ENCODE measurements at regions not wholly inside any gene's neighbourhood (a gene's known extent, or its start where the extent isn't known, plus 50 kb on each side); places are given as distances from the start of the nearest gene placed in this dataset.

- H3K27ac Mint-ChIP-seq: no peak overlapping the region
These were observed 338.3 kb downstream of the POU4F1 start for GRCh38 chr13:78265098-78265497.

GRCh38 chr13:78258304-78258703, 339.7 kb upstream of the EDNRB start:
- Histone ChIP-seq H3K27me3 (ENCODE audit: control insufficient read depth in 2 of 2, insufficient read depth in 2 of 2, low read length in 2 of 2) (no peaks in the 10 kb centered on the region), H3K36me3 (replicated peaks in 1 of 2; ENCODE audit: control insufficient read depth in 1 of 2, insufficient read depth in 2 of 2, low read length in 2 of 2) (no peaks in the 10 kb centered on the region), H4K20me1 (ENCODE audit: insufficient read depth, low read length) (no peaks in the 10 kb centered on the region), H2AFZ (ENCODE audit: insufficient read depth, low read depth, low read length, poor library complexity, severe bottlenecking) (no peak overlapping the region), H3K4me2 (replicated peaks; ENCODE audit: extremely low read depth, low read length, poor library complexity, severe bottlenecking) (no peak overlapping the region), H3K4me3 (replicated peaks in 1 of 3; ENCODE audit: low read depth in 2 of 3, low read length in 3 of 3) (no peak overlapping the region), H3K79me2 (ENCODE audit: insufficient read depth, low read length) (no peaks in the 10 kb centered on the region), H3K9me3 (replicated peaks in 1 of 2; ENCODE audit: control insufficient read depth in 1 of 2, insufficient read depth in 1 of 2, low read length in 2 of 2) (no peaks in the 10 kb centered on the region), H3K27ac (ENCODE audit: low read depth in 1 of 2, low read length in 2 of 2) (no peak overlapping the region), H3K4me1 (ENCODE audit: control insufficient read depth in 1 of 2, insufficient read depth in 2 of 2, low read length in 2 of 2) (no peaks in the 10 kb centered on the region), H3K9ac (ENCODE audit: insufficient read depth, low read length, poor library complexity, severe bottlenecking) (no peak overlapping the region)
- DNase-seq: no peak
- no peak for TF ChIP-seq CTCF (IDR thresholded peaks at IDR 0.05)
- Mint-ChIP-seq H3K27me3 (ENCODE audit: low read depth in 3 of 3) (peaks cover 0 to 2% (median 1%) of the 10 kb centered on the region in 3 donors), H3K9me3 (peaks cover 0 to 8% (median 4%) of the 10 kb centered on the region in 7 donors), H3K27ac (no peak overlapping the region), H3K36me3 (no peaks in the 10 kb centered on the region), H3K4me3 (no peak overlapping the region), H3K4me1 (no peaks in the 10 kb centered on the region)
- intact Hi-C loops (cut with micrococcal nuclease): no loop called here
- WGBS (ENCODE audit: insufficient coverage): 67% methylated on average over 3 of the region's 3 CpGs

More at GRCh38 chr13:78265098-78265497, 338.3 kb downstream of the POU4F1 start:
- DNase-seq: no peak
- H3K9ac ChIP-seq (ENCODE audit: insufficient read depth, low read length, poor library complexity, severe bottlenecking): no peak overlapping the region
- Mint-ChIP-seq H3K4me1 (no peaks in the 10 kb centered on the region), H3K9me3 (peaks cover 0 to 8% (median 4%) of the 10 kb centered on the region in 7 donors), H3K4me3 (no peak overlapping the region), H3K27me3 (ENCODE audit: low read depth in 3 of 3) (peaks cover 0 to 5% (median 2%) of the 10 kb centered on the region in 3 donors), H3K36me3 (no peaks in the 10 kb centered on the region)
- WGBS (ENCODE audit: insufficient coverage): 70% methylated on average over 4 of the region's 4 CpGs
- no peak for TF ChIP-seq CTCF (IDR thresholded peaks at IDR 0.05)
- no peaks in the 10 kb centered on the region for H4K20me1 ChIP-seq (ENCODE audit: insufficient read depth, low read length)
- no peaks in the 10 kb centered on the region for H3K79me2 ChIP-seq (ENCODE audit: insufficient read depth, low read length)
- H3K4me1 ChIP-seq (ENCODE audit: control insufficient read depth in 1 of 2, insufficient read depth in 2 of 2, low read length in 2 of 2): no peaks in the 10 kb centered on the region
- no peaks in the 10 kb centered on the region for H3K36me3 ChIP-seq (replicated peaks in 1 of 2; ENCODE audit: control insufficient read depth in 1 of 2, insufficient read depth in 2 of 2, low read length in 2 of 2)
- no peaks in the 10 kb centered on the region for H3K27me3 ChIP-seq (ENCODE audit: control insufficient read depth in 2 of 2, insufficient read depth in 2 of 2, low read length in 2 of 2)
- no peaks in the 10 kb centered on the region for H3K9me3 ChIP-seq (replicated peaks in 1 of 2; ENCODE audit: control insufficient read depth in 1 of 2, insufficient read depth in 1 of 2, low read length in 2 of 2)
- no peak overlapping the region for H3K27ac ChIP-seq (ENCODE audit: low read depth in 1 of 2, low read length in 2 of 2)
- no peak overlapping the region for H2AFZ ChIP-seq (ENCODE audit: insufficient read depth, low read depth, low read length, poor library complexity, severe bottlenecking)
- intact Hi-C loops (cut with micrococcal nuclease): no loop called here
- no peak overlapping the region for H3K4me3 ChIP-seq (replicated peaks in 1 of 3; ENCODE audit: low read depth in 2 of 3, low read length in 3 of 3)
- no peak overlapping the region for H3K4me2 ChIP-seq (replicated peaks; ENCODE audit: extremely low read depth, low read length, poor library complexity, severe bottlenecking)
